GM19351 (cell line): ENCODE measurements at regions not wholly inside any gene's neighbourhood (a gene's known extent, or its start where the extent isn't known, plus 50 kb on each side); places are given as distances from the start of the nearest gene placed in this dataset.

Experiments
- ATAC-seq: cut with Tn5 transposase; IDR thresholded peaks from one replicate; pipeline ENCODE4 v1.9.1; 2021; ENCODE audit warnings: mild to moderate bottlenecking, moderate library complexity; ENCODE audit not compliant: unreplicated experiment

DNA sequence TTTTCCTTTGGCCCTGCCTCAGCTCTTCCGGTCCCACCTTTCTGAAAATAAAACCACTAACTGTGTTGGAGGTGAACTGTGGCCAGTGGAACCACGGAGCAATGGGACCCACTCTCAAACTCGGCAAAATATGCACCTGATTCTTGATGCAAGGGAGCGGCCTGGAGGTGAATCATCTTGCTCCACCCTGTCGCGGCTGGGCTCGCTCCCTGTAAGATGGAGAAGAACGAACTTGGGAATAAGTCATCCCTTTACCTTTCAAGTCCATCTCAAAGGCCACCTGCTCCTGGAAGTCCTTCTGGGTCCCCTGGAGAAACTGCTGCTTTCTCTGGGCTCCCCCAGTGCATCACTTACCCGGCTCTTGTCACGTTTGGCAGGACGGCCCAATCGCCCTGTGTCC, 309.9 kb downstream of the BCL11B start:
- no peak for ATAC-seq

DNA sequence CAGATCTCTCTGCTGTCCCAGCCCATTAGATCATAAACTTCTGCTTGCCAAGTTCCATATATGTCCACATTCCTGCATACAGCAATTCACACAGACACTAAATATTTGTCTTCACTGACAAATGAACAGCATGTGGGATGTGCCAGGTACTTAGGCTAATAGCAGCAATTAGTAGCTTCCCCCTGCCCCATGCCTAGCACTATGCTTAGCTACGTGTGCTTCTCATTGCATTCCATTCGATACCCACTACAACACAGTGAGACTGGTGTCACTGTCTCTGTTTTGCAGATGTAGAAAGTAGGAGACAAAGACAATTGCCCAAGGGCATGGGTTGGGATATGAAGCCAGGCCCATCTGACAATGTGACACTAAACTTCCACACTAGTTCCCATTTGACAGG, 308.4 kb downstream of the BCL11B start:
- ATAC-seq, result no peak

- no peak for ATAC-seq
These were observed 307.8 kb downstream of the BCL11B start for GRCh38 chr14:98964171-98964570.

- ATAC-seq, result no peak
These were observed 306.9 kb downstream of the BCL11B start for GRCh38 chr14:98965076-98965475.

DNA sequence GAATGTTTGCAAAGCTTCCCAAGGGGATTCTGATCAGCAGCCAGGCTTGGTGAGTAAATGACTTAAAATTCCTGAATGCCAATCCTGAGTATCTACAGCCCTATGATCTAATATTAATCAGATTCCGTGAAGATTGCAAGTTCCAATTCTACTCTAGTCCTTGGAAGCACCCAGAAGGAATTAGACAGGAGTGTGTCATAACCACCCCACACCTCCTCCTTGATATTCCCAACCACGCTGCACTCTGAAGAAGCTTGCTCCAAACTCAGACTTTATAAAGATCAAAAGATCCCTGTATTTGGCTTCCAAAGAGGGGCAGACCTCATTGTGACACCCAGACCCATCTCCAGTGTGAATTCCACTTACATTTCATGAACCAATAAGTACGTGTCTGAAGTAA, 306.0 kb downstream of the BCL11B start:
- no peak for ATAC-seq

DNA sequence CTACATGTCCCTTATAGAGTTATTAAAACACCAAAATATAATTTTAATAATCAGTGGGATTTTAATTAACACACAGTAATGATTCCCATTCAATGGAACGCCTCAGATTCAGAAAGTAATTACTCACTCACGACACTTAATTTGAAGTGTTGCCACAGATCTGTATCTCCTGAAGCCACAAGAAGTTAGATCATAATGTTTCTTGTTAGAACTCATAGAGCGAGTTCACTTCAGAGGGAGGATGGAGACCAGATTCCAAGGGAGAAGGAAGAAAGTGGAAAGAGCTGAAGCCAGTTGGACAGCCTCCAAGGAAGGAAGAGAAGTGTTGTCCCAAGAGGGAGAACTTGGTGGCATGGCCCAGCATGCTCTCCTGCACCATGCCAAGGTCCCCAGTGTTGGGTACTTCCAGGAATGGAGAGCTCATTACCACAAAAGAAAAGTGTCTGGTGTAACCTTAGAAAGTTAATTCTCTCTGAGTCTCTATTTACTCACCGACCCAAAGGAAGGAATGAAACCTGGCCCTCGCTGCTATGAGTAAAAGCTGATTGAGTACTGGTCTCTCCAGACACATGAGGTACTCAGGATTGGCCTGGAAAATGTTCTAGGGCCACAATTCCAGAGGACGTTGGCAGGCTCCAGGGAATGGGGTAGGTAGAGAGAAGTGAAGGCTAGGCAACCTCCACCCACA, 305.4 kb downstream of the BCL11B start:
- no peak for ATAC-seq

GRCh38 chr14:98974113-98974512, 297.9 kb downstream of the BCL11B start:
- ATAC-seq, result no peak

- no peak for ATAC-seq
These were observed 295.7 kb downstream of the BCL11B start for GRCh38 chr14:98976271-98976670.

DNA sequence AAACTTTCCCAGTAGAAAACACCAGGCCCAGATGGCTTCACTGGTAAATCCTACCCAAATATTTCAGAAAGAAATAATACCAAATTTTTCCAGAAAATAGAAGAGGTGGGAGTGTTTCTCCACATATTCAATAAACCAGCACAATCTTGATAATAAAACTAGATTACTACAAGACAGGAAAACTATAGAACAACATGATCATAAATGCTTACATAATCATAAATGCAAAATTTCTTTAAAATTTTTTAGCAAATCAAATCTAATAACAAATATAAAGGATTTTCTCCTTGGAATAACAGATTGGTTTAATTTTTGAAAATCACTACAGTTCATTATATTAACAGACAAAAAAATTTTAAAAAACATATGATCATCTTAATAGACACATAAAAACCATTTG, 294.5 kb downstream of the BCL11B start:
- no peak for ATAC-seq

DNA sequence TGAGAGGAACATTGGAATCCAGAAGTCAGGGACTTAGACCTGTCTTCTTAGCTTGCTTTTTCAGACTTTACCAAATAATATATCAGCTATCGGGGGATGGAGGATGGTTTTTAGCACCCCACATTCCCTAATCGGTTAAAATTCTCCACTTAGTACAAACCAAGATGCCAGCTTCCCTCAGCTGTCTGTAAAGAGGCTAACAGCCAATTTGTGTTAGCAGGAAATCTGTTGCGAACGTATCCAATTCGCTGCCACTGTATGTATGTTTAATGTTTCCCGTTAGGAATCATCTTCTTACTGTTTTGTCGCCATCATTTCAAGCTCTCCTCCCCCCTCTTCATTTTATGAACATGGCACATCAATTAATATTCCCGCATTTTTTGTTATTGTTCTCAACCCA, 289.0 kb downstream of the BCL11B start:
- no peak for ATAC-seq

DNA sequence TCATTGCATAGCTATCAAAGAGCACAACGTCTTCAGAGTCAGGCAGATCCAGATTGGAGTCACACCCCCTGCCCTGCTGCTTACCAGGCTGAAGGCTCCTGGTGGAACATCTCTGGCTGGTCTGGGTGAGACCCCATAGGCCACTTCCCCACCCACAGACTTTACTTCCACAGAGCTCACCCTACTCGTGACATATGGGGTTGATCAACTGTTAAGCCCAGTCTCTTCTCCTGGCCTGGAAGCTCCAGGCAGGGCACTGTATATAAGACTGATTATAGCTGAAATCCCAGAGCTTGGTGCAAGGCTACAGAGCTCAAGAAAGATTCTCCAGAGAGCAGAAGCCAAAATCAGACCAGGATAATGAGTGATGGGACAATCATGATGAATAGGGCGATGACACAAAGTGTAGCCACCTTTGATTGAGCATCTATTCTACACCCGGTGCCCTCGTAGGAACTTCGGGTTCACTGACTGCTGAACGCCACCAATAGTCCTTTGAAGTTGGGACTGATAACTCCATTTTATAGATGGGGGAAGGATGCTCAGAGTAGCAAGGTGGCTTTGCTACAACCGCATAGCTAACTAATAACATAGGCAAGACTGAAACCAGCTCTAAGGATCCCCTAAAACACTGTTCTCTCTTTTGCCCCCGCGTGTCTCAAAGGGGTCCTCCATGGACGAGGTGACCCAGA, 287.8 kb downstream of the BCL11B start:
- ATAC-seq, result no peak

DNA sequence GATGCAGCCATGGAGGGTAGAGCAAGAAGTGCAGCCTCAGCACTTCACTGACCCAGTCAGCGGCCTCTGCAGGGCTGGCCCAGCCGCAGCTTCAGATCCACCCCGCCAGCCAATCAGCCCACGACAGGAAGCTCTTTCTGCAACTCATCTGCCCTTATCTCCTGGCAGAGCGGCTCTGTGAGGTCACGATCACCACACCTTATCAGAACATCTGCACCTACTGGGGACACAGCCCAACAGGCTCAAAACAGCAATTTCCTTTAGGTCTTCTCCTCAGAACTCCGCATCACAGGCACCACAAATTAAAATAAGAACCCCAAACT, 287.3 kb downstream of the BCL11B start:
- ATAC-seq, result no peak

DNA sequence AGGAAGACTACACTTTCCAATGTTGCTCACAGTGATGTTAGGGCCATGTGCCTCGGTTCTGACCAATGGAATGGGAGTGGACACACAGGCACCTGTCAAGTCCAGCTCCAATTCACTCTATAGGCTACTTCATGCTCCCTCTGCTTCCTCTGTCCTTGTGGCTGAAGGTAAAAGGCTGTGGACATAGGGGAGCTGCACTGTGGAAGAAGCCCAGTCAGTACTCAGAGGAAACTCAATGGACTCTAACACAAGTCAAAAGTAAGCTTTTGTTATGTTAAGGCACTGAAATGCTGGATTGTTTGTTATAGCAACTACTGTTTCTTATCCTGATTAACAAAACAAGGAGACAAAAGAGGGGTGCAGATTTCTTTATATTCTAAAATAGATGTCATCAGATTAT, 278.2 kb downstream of the BCL11B start:
- no peak for ATAC-seq

DNA sequence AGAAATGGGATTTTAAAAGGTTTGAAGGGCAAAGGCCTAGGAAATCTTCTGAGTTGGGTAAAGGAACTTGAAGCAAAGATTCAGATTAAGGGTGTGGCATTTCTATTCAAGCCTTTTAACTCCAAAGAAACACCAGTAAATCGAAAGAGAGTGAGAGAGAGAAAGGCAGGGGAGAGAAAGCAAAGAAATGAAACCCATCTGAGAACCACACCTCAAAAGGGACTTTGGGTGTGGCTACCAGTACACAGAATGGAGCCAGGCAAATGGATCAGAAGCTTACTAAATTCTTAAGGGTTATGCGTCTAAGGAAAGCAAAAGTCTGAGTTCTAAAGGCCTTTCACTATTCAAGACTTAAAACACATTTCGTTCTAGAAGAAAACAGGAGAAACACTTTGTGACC, 277.4 kb downstream of the BCL11B start:
- ATAC-seq, result no peak

GRCh38 chr14:98997526-98998205, 274.3 kb downstream of the BCL11B start:
- ATAC-seq, result no peak

DNA sequence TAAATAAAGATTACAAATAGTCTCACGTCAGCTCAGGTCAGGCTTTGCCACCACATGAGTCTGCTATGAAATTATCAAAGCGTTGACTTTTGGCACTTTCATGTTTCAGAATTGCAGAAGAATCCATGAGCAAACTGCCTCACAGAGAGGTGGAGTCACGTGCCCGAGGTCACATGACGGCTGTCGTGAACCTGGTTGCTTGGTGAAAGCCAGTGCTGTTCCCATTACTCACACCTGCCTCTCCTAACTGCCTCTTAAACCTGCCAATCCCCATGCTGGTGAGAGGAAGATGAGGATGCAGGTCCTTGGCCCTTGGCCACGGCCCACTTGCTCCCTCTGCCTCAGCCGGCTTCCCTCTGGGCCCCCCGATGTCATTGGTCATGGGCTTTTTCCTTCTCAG, 272.7 kb downstream of the BCL11B start:
- ATAC-seq, result no peak

DNA sequence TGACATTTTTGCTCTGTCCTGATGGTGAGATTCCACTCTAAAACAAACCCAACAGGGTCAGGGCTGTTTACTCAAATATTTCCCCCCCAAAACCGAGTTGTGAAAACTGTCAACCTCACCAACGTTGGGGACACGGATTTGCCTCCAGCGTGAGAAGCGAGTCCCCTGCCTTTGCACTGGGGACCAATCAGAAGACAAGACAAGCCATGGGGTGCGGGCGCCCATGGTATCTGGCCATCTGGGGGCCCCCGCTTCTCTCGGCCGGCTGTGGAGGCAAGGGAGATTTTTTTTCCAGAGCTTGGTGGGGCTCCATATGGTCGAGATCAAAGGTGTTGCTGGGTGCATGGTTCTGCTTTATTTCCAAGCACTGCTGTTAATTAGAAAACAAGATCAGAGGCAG, 272.1 kb downstream of the BCL11B start:
- ATAC-seq, result no peak

DNA sequence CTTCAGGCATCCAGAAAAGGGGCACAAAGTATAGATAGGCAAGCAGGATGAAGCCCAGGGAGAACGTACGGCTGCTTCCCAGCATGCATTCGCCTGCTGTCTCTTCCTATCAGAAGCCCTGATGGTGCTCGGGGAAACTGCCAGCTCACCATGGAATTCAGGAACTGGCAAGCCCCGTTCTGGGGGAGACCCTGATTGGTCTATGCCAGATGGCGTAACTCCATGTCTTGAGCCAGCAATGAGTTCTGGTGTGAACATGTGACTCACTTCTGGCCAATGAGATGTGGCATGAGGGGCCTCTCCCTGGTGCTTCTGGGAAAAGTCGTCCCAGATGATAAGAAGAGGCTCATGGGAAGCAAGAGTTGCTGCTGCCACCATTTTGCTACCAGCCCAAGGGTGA, 270.8 kb downstream of the BCL11B start:
- ATAC-seq, result no peak

- ATAC-seq, result no peak
These were observed 268.4 kb downstream of the BCL11B start for GRCh38 chr14:99003646-99004045.

GRCh38 chr14:99004112-99004511, 267.9 kb downstream of the BCL11B start:
- no peak for ATAC-seq

GRCh38 chr14:99006276-99006675, 265.7 kb downstream of the BCL11B start:
- ATAC-seq, result no peak

- no peak for ATAC-seq
These were observed 264.2 kb downstream of the BCL11B start for GRCh38 chr14:99007795-99008194.
